Embryonic facial prominence (tissue), 1 donor: ENCODE measurements at regions not wholly inside any gene's neighbourhood (a gene's known extent, or its start where the extent isn't known, plus 50 kb on each side); places are given as distances from the start of the nearest gene placed in this dataset.

Experiments used
- DNase-seq: peaks from one replicate; pipeline ENCODE4 v3.0.0-alpha.2; 2016; ENCODE audit errors: extremely low spot score

- DNase-seq: no peak
These were observed 222.8 kb downstream of the SOX11 start for GRCh38 chr2:5914811-5915611.

- no peak for DNase-seq
These were observed 223.7 kb downstream of the SOX11 start for GRCh38 chr2:5915881-5916310.

- DNase-seq: no peak
These were observed 229.0 kb downstream of the SOX11 start for GRCh38 chr2:5921081-5921642.

- DNase-seq: no peak
These were observed 232.1 kb downstream of the SOX11 start for GRCh38 chr2:5923957-5924945.

GRCh38 chr2:5925604-5926003, 233.4 kb downstream of the SOX11 start:
- DNase-seq: no peak

- DNase-seq: no peak
These were observed 234.8 kb downstream of the SOX11 start for GRCh38 chr2:5926871-5927512.

GRCh38 chr2:5932556-5933469, 240.6 kb downstream of the SOX11 start:
- no peak for DNase-seq

- no peak for DNase-seq
These were observed 241.5 kb downstream of the SOX11 start for GRCh38 chr2:5933669-5934068.

- no peak for DNase-seq
These were observed 245.1 kb downstream of the SOX11 start for GRCh38 chr2:5937321-5937720.

GRCh38 chr2:5937851-5938565, 245.8 kb downstream of the SOX11 start:
- no peak for DNase-seq

GRCh38 chr2:5938566-5938896, 246.3 kb downstream of the SOX11 start:
- DNase-seq: no peak

- no peak for DNase-seq
These were observed 247.4 kb downstream of the SOX11 start for GRCh38 chr2:5939553-5939952.

GRCh38 chr2:5940596-5941535, 248.7 kb downstream of the SOX11 start:
- no peak for DNase-seq

GRCh38 chr2:5942204-5942603, 250.0 kb downstream of the SOX11 start:
- no peak for DNase-seq

- no peak for DNase-seq
These were observed 253.6 kb downstream of the SOX11 start for GRCh38 chr2:5945742-5946141.

GRCh38 chr2:5946225-5947115, 254.3 kb downstream of the SOX11 start:
- no peak for DNase-seq

- no peak for DNase-seq
These were observed 258.6 kb downstream of the SOX11 start for GRCh38 chr2:5950736-5951135.

- DNase-seq: no peak
These were observed 259.3 kb downstream of the SOX11 start for GRCh38 chr2:5951471-5951870.
